Thoracic aorta (tissue), 2 donors: ENCODE measurements at regions not wholly inside any gene's neighbourhood (a gene's known extent, or its start where the extent isn't known, plus 50 kb on each side); places are given as distances from the start of the nearest gene placed in this dataset.

Source experiments
- ATAC-seq: fragments of 150-250 bp; one replicate; pipeline ENCODE4 v1.8.0; 2017; ENCODE audit warnings: low read depth; ENCODE audit not compliant: insufficient number of reproducible peaks, low FRiP score
- DNase-seq: peaks from one replicate; pipeline ENCODE4 v3.0.0-alpha.2; 2020; ENCODE audit warnings: low spot score
- H3K27ac ChIP-seq, 2 donors: fragments of 200-600 bp; sonication (generic); 1 replicate in 1 of 2; 2 replicates in 1 of 2; pipeline ENCODE4 v1.5.1; 2016; ENCODE audit warnings: mild to moderate bottlenecking in 2 of 2, moderate library complexity in 2 of 2
- H3K27me3 ChIP-seq: fragments of 200-600 bp; sonication (generic); replicated peaks from 2 replicates; pipeline ENCODE4 v1.6.0; 2016; ENCODE audit warnings: mild to moderate bottlenecking; ENCODE audit not compliant: insufficient read depth
- H3K36me3 ChIP-seq: fragments of 200-600 bp; sonication (generic); one replicate; pipeline ENCODE4 v1.5.1; 2016
- H3K4me1 ChIP-seq, 2 donors: fragments of 200-600 bp; sonication (generic); 1 replicate in 1 of 2; 2 replicates in 1 of 2; pipeline versions ENCODE4 v1.5.1 to v1.6.0; 2016; ENCODE audit warnings: low read depth in 2 of 2, mild to moderate bottlenecking in 1 of 2; ENCODE audit not compliant: control insufficient read depth in 1 of 2
- H3K4me3 ChIP-seq: fragments of 200-600 bp; sonication (generic); 2 replicates; pipeline ENCODE4 v1.5.1; 2016; ENCODE audit warnings: mild to moderate bottlenecking
- H3K9me3 ChIP-seq: fragments of 200-600 bp; sonication (generic); 2 replicates; pipeline ENCODE4 v1.5.1; 2016
- CTCF ChIP-seq: fragments of 200-600 bp; sonication (generic); IDR thresholded peaks from one replicate; pipeline ENCODE4 v1.5.1; 2019; ENCODE audit warnings: antibody characterized with exemption

- DNase-seq (no peak), ATAC-seq (no peak)
- Histone ChIP-seq H3K36me3 (no peaks in the 10 kb centered on the region), H3K4me1 (peaks cover 3 to 6% of the 10 kb centered on the region in 2 donors), H3K4me3 (no peak overlapping the region), H3K27ac (no peak overlapping the region), H3K27me3 (no peaks in the 10 kb centered on the region), H3K9me3 (no peaks in the 10 kb centered on the region)
- no peak for TF ChIP-seq CTCF
Observed at GRCh38 chr21:35197191-35197590, 148.1 kb upstream of the RUNX1 start.

- DNase-seq (no peak), ATAC-seq (no peak)
- no peak overlapping the region for H3K27ac ChIP-seq
- TF ChIP-seq CTCF = no peak
- no peaks in the 10 kb centered on the region for H3K36me3 ChIP-seq
- H3K27me3 ChIP-seq = no peaks in the 10 kb centered on the region
- H3K4me3 ChIP-seq = no peak overlapping the region
- peaks cover 0 to 6% of the 10 kb centered on the region in 2 donors for H3K4me1 ChIP-seq
- no peaks in the 10 kb centered on the region for H3K9me3 ChIP-seq
Observed at GRCh38 chr21:35196128-35196527, 147.0 kb upstream of the RUNX1 start.

GRCh38 chr21:35195232-35195631 lies 146.1 kb upstream of the RUNX1 start:
- ATAC-seq (no peak), DNase-seq (no peak)
- no peaks in the 10 kb centered on the region for H3K36me3 ChIP-seq
- H3K27me3 ChIP-seq = no peaks in the 10 kb centered on the region
- no peak overlapping the region for H3K27ac ChIP-seq
- no peak for TF ChIP-seq CTCF
- peaks cover 0 to 6% of the 10 kb centered on the region in 2 donors for H3K4me1 ChIP-seq
- no peak overlapping the region for H3K4me3 ChIP-seq
- no peaks in the 10 kb centered on the region for H3K9me3 ChIP-seq

- H3K4me1 ChIP-seq = no peaks in the 10 kb centered on the region
- H3K4me3 ChIP-seq = no peak overlapping the region
- H3K27me3 ChIP-seq = no peaks in the 10 kb centered on the region
- H3K36me3 ChIP-seq = no peaks in the 10 kb centered on the region
- DNase-seq = no peak
- no peak for TF ChIP-seq CTCF
- no peaks in the 10 kb centered on the region for H3K9me3 ChIP-seq
- ATAC-seq = no peak
- no peak overlapping the region for H3K27ac ChIP-seq
Observed at GRCh38 chr21:35191754-35192153, 142.7 kb upstream of the RUNX1 start.

GRCh38 chr21:35191128-35191527 lies 142.0 kb upstream of the RUNX1 start:
- Histone ChIP-seq H3K36me3 (no peaks in the 10 kb centered on the region), H3K4me3 (no peak overlapping the region), H3K27me3 (no peaks in the 10 kb centered on the region), H3K27ac (no peak overlapping the region), H3K9me3 (no peaks in the 10 kb centered on the region), H3K4me1 (no peaks in the 10 kb centered on the region)
- ATAC-seq (no peak), DNase-seq (no peak)
- TF ChIP-seq CTCF = no peak
